Inflammatory macrophage (primary cell): ENCODE measurements at regions not wholly inside any gene's neighbourhood (a gene's known extent, or its start where the extent isn't known, plus 50 kb on each side); places are given as distances from the start of the nearest gene placed in this dataset.

Experiments
- DNase-seq, 2 donors: peaks; one replicate each; pipeline ENCODE4 v3.0.0-alpha.2; 2020 to 2022

DNA sequence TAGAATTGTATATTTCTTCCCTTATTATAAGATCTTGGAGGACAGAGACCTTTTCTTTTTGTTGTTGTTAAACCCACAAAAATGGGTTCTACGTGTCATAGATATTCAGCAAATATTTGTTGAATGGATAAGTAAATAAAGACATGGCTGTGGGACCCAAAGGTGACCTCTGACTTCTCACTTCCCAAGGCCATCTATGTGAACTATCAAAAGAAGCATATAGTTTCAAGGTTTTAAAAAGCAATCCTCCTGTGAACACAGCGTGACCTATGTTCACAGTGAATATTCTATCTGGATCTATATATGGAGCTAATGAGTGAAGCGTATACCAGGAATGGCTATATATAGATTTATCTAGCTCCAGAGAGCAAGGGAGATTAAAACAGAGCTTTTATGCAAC, 312.8 kb upstream of the C11orf87 start:
- DNase-seq = no peak

DNA sequence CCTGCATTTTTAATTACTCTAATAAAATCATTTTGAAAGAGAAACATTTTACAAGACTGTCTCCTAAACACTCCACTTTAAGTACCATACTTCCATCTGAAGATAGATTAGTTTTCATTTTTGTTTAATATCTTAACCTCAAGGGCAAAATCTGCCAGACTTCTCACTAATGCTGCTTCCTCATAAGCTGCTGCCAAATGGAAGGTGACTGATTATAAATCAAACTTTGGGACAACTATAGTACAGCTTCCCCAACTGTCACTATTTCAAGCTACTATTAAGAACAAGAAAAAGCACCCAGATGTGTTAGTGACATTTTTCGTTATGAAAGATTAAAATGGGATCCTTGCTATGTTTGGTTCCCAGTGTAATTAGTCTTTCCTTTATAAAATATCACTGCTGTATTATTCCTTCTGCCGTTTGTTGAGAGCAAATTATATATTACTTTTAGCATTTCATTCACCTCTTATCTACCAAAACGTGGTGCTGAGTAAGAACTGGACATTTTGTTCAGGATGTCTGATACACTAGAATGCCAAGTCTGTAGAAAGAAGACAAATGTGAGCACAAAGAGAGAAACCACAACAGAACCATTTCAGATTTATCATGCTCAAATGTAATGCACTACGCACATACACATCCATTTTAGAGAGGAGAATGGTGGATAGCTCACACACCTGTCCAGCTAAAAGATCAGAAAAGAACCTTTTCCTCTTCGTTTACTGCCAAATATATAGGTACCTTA, 312.2 kb upstream of the C11orf87 start:
- DNase-seq = no peak

DNA sequence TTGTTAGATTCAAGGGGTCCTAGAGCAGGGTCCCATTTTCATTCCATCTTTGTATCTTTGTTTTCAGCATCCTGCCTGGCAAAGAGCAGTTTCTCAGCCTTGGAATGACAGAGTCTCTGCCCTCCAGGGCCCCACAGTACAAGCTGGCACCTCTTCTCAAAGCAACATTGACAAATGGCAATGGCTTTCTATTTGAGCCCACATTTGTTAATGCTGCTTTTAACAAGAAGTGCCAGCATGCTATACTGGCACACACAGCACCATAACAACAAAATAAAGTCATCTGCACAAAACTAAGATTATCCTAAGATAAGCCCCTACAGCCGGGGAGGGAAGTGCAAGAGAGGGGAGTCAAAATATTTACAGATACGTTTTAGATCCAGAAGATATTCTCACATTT, 309.7 kb upstream of the C11orf87 start:
- no peak for DNase-seq

DNA sequence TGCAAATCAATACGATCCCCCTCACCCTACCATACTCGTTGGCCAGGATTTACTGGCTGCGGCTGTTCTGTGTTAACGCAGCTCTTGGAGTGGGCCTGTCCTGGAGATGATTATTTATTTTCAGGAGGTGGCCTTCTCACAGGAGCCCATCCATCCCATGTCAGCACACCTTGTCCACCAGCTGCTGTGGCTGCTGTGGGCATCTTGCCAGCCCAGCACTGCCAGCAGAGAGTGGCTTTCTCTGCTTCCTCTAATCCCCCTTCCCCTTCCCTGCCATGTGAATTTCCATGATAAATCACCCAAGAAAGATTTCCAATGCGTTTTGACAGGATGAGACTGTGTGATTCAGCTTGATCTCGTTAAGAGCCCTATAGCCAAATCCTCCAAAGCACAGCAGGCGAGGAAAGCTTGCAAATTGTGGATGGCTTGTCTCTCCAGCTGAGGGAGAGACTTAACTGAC, 309.1 kb upstream of the C11orf87 start:
- DNase-seq = no peak

DNA sequence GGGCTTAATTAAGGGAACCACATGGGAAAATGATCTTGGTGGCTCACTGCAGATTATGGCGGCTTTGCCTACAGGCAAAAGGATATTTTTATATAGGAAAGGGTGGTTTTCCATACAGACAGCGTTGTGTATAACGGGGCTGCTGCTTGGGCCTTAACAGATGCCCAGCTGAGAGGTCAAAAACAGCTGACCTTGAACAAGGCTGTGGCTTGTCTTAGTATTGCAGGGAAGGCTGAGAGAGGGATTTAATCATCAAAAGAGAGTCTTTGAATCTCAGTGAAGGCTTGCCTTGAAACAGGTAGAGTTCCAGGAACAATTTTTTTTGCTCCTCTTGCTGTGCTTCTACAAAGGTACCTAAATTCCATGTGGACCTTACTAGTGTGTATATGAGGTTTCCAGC, 301.6 kb upstream of the C11orf87 start:
- no peak for DNase-seq

DNA sequence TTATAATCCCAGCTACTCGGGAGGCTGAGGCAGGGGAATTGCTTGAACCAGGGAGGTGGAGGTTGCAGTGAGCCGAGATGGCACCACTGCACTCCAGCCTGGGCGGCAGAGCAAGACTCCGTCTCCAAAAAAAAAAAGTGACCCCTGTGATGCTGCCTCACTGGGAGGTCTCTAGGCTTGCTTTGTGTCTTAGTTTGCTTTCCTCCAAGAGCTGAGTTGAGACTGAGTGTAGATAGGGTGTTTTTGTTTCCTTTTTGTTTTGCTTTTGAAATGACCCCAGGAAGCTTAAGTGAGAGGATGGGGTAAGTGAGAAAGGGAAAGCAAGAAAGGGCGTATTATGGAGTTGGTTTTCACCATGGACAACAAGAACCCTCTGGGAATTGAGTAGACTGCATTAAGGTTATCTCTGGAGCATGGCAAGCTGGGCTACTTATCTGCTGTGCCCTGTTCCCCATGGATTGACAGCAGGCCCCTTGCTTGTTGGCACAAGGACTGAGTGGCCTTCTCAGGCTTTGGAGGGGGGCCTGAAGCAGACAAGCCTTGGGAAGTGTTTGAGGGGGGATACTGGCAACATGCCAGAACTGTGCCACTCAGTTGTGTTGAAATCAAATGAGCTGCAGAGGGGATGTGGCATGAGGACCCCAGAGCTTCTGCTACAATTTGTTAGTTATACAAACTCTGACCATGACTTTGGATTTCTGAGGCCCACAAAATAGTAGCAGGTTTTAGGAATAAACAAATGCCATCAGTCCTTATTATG, 300.6 kb upstream of the C11orf87 start:
- DNase-seq = no peak

DNA sequence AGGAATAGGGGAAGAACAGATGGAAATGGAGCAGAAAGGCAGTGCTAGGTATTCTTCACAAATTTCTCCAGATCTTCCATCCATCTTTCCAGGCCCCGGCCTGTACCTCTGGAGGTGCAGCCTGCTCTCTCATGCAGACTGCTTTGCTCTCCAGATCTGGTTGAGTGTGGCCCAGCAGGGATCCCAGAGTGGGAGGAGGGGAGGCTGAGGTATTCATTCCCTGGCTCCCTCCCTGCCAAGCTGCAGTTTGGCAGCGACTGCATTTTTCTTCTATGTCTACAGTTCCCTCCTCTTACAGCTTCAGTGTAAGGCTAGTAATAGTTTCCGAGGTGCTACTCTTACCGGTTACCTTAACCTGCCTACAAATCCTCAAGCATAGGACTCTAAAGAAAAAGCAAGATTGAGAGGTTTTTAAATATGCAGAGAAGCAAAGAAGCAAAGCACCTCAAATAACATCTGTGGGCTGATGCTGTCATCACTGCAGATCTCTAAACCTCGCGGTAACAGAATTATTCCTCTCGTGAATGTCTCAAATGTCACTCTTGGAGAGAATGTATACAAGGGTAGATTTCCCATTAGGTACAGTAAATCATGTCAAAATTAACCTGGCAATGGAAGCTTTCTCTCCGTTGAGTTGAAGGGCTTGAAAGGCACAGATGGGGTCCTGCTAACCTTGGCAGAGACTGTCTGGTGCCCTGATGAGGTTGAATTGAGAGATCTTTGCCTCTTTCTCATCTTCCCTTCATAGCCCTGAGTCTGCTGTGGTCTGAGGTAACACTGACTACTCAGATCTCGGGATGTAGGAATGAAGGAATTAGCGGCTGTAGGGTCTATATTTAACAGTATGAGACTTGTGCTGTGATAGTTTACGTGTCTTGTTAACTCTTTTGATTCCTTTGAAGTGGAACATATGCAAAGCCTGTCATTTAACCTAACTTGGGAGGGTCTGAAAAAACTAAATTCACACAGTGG, 297.9 kb upstream of the C11orf87 start:
- DNase-seq = no peak

DNA sequence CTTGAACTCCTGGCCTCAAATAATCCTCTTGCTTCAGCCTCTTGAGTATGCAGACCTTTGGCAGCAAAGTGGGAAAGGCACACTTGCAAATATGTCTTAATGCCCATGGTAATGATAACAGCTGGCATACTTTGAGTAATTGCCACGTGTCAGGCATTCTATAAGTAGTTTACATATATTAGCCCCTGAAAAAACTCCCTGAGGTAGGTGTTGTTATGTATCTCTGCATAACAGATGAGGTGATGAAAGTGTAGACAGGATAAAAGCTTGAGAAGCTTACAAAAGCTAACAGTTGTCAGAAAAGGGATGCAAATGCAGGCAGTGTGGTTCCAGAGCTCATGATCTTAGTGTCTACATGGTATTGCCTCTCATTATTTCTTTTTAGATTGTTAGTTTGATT, 291.1 kb upstream of the C11orf87 start:
- no peak for DNase-seq

DNA sequence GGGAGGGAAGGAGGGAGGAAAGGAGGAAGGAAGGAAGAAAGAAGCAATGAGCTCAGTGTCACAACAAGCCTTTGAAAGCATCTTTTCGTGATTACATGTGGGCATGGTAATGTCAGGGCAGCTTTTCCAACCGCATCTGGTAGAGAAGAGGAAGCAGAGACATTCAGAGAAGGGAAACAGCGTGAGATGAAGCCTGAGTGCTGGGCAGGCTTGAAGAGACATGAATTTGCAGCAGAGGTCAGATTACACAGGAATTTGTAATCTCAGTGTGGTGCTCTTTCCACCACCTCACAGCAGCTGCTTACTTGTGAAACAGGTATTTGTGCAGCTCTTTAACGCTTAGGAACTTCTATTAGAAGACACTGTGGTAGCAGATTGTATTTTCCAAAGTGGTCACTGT, 289.5 kb upstream of the C11orf87 start:
- no peak for DNase-seq

DNA sequence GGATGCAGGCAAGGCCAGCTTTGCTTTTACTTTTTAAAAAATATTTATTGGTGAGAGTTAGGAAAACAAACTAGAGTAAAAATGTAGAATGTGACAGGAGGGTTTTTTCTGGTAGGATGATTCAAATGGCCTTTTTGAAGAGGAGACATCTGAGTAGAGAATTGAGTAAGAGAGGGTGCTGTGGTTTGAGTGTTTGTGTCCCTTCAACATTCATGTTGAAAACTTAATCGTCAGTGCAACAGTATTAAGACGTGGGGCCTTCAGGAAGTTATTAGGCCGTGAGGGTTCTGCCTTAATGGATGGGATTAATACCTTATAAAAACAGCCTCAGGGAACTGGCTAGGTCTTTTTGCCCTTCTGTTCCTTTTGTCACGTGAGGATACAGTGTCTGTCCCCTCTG, 288.8 kb upstream of the C11orf87 start:
- no peak for DNase-seq

DNA sequence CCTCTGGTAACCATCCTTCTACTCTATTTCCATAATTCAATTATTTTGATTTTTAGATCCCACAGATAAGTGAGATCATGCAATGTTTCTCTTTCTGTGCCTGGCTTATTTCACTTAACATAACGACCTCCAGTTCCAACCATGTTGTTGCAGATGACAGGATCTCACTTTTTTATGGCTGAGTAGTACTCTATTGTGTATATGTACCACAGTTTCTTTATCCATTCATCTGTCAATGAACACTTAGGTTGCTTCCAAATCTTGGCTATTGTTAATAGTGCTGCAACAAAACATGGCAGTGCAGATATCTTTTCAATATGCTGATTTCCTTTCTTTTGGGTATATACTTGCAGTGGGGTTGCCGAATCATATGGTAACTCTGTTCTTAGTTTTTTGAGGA, 286.4 kb upstream of the C11orf87 start:
- DNase-seq = no peak

DNA sequence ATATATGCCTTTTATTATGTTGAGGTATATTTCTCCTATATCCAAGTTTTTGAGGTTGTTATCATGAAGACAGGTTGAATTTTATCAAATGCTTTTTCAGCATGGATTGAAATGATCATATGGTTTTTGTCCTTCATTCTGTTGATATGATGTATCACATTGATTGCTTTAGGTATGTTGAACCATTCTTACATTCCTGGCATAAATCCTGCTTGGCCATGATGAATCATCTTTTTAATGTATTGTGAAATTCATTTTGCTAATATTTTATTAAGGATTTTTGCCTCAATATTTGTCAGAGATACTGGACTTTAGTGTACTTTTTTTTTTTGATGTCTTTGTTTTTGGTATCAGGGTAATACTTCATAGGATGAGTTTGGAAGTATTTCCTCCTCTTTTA, 283.8 kb upstream of the C11orf87 start:
- no peak for DNase-seq

DNA sequence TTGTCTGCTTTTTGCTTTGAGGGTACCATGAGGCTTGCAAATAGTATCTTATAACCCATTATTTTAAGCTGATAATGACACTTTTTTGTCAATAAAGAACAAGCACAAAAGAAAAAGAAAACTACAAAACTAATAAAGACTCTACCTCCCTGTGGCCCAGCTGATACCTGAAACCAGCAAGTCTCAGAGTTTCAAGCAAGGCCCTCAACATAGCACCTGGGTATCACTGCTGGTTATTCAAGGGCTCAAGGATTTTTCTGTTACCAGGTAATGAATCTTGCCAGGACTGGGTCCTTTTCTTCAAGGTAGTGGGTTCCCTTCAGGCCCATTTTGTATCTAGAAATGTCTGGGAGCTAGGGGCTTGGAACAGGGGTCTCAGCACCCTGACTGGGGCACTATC, 281.6 kb upstream of the C11orf87 start:
- no peak for DNase-seq

DNA sequence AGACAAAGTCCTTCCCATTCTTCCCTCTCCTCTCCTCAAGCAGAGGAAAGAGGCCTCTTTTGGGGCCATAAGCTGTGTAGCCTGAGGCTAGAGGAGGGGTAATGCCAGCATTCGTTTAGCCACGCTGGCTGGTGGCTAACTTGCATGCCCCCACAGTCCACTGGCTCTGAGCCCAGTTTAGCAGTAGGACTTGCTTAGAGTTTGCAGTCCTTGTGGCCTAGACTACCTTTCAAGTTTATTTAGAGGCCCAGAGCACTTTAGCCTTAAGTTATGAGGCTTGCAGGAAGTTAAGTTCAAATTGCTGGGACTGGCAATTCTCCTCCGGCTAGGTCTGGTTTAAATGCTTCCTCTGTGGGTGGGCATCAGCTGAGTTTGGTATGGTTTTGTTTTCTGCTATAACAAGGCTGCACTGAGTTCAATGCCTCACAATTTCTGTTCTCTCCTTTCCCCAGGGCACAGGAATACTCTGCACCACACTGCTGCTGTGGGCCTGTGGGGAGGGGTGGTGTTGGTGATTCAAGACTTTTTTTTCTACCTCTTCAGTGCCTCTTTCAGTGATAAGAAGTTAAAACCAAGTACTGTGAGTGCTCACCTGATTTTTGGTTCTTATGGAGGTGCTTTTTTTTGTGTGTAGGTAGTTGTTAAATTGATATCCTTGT, 281.0 kb upstream of the C11orf87 start:
- DNase-seq = no peak

DNA sequence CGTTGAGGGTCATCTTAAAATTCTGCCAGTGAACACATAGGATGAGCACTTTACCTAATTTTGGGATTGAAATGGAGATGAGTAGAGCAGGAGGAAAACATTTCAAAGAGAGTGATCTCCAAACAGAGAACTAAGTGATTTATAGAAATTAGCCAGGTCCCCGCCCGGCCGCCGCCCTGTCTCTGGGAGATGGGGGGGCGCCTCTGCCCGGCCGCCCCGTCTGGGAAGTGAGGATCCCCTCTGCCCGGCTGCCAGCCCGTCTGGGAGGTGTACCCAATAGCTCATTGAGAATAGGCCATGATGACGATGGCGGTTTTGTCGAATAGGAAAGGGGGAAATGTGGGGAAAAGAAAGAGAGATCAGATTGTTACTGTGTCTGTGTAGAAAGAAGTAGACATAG, 276.7 kb upstream of the C11orf87 start:
- DNase-seq = no peak

DNA sequence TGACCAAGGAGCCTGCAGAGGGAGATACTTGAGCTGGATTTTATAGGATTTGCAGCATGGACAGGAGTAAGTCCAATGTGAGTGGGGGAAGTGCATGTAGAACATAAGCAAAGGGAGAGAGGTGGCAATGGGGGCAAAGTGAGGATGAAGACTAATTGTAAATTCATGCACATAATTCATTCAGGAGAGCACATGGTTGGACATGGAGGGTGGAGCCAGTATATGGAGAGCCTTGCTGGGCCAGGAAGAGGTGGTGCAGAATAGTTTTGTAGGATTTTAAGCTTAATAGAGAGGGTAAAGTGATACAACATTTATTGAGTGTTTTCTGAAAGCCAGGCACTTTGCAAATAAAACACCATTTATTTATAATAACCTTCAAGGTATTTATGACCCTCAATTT, 274.3 kb upstream of the C11orf87 start:
- no peak for DNase-seq

DNA sequence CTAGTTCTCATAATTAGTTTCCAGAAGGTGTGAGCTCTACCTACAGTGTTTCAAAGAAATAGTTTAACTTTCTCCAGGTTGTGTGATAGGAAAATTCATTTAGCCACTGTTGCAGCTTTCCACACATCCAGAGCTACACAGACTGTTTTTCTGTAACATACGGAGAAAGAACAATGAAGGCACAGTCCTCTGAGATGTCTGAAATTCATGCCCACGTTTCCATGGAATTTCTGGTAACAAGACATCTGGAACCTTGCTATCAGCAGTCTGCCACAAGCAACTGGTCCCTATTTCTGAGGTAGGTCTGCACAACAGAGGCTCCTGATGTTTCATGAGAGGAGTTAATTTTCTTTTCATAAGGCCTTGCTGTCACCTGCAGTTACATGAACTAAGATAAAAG, 273.3 kb upstream of the C11orf87 start:
- DNase-seq = no peak

DNA sequence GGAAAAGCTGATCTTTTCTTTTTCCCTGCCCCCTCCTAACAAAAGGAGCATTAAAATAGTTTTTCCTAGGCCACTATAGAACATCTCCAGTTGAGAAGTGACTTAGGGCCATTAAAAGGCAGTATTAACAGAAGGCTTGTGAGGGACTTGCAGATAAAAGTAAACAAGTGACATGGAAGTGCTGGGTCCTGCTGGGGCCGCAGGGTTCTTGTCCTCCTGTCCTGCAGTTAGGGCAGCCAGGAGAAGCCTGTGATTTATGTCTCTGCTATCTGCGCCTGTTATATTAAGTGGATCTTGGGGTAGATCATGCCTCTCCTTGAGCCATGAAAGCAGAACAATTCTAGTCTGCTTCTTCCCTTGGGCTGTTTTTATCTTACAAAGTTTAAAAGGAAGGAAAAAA, 271.4 kb upstream of the C11orf87 start:
- DNase-seq = no peak

DNA sequence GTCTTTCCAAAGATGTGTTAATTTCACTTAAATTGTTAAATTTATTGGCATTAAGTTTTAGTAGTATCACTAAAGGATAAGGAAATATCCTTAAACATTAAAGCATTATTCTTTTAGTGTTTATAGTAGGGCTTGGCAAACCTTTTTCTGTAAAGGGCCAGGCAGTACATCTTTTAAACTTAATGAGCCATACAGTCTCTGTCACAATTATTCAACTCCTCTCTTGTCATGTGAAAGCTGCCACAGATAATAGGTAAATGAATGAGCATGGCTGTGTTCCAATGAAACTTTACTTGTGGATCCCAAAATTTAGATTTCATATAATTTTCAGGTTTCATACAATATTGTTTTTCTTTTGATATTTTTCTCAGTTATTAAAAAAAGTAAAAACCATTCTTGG, 268.2 kb upstream of the C11orf87 start:
- no peak for DNase-seq

DNA sequence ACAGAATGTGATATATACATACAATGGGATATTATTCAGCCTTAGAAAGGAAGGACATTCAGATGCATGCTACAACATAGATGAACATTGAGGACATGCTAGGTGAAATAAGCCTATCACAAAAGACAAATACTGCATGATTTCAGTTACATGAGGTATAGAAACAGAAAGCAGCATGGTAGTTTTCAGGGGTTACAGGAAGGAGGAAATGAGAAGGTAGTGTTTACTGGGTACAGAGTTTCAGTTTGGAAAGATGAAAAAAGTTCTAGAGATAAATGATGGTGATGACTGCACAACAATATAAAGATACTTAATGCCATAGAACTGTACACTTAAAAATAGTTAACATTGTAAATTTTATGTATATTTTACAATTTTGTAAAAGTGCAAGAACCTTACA, 266.7 kb upstream of the C11orf87 start:
- no peak for DNase-seq

DNA sequence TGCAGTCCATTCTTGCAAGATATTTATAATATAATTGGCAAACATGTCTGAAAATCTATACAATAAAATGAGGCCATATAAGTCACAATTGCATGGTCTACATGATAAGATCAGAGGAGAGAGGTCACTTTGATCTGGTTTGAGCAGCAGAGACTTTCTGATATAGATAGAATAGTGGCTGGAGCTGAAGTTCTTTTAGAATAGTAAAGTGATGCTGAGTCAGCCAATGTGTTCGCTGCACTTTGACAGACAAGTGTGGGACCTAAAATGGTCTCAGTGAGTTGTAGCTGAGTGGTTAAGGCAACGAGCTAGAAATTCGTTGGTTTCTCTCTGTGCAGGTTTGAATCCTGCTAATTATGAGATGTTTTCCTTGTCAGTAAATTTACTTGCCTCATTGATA, 257.0 kb upstream of the C11orf87 start:
- DNase-seq = no peak

DNA sequence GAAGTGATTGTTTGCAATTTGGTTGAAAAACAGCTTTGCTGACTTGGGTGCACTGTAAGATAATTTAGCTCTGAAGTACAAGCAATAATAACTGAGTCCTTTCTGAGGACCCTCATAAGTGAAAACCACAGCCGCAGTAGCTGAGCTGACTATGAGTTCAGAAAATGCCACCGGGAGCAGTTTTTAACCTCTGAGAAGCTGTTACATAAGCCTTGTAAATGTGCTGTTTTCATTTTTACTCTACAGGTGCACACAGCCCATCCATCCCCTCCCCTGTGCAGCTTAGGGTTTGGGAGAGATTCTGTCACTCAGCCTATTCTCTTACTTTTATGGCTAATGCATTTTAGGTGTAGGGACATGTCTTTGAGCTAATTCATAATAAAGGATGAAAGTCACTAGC, 255.5 kb upstream of the C11orf87 start:
- DNase-seq = no peak

DNA sequence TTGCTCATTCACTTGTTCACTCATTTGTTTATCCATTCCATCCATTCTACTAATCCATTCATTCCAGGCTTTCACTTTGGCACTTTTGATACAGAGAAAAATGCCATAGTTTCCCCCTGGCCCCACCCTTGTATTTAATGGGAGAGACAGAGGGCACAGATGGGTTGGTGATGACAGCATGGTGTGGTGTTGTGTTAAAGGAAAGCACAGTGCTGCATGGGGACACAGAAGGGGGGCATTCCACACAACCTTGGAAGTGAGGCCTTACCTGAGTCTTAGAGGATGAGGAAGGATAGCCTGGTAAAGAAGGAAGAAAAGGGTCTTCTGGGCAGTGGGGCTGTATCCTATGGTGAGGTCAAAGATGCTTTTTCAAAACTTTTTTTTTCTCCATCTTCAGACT, 248.5 kb upstream of the C11orf87 start:
- no peak for DNase-seq
